RWPE2 (cell line): ENCODE measurements at regions not wholly inside any gene's neighbourhood (a gene's known extent, or its start where the extent isn't known, plus 50 kb on each side); places are given as distances from the start of the nearest gene placed in this dataset.

ENCODE experiments used
- ATAC-seq: fragments of 200-7000 bp; cut with Tn5 transposase; 3 replicates; pipeline ENCODE4 v1.9.1; 2021; ENCODE audit warnings: low read depth
- DNase-seq: peaks from one replicate; pipeline ENCODE4 v3.0.0-alpha.2; 2020; ENCODE audit warnings: low spot score
- H3K27ac ChIP-seq: fragments of 450-650 bp; 2 replicates; pipeline ENCODE4 v1.5.1; 2017; ENCODE audit warnings: mild to moderate bottlenecking; ENCODE audit not compliant: poor library complexity, severe bottlenecking
- H3K27me3 ChIP-seq: fragments of 250-450 bp; sonication (Bioruptor Pico); 2 replicates; pipeline ENCODE4 v1.5.1; 2021; ENCODE audit warnings: mild to moderate bottlenecking, moderate library complexity; ENCODE audit not compliant: insufficient read depth, poor library complexity, severe bottlenecking
- H3K36me3 ChIP-seq: fragments of 250-450 bp; sonication (Bioruptor Pico); 2 replicates; pipeline ENCODE4 v1.5.1; 2020; ENCODE audit warnings: low read depth, mild to moderate bottlenecking, moderate library complexity
- H3K4me1 ChIP-seq: fragments of 250-450 bp; sonication (Bioruptor Pico); 2 replicates; pipeline ENCODE4 v1.5.1; 2021; ENCODE audit warnings: mild to moderate bottlenecking, moderate library complexity; ENCODE audit not compliant: insufficient read depth, poor library complexity, severe bottlenecking
- H3K4me3 ChIP-seq: fragments of 250-450 bp; sonication (Bioruptor Pico); 2 replicates; pipeline ENCODE4 v1.5.1; 2021; ENCODE audit warnings: mild to moderate bottlenecking, moderate library complexity; ENCODE audit not compliant: severe bottlenecking
- H3K9me3 ChIP-seq: fragments of 250-450 bp; sonication (Bioruptor Pico); 2 replicates; pipeline ENCODE4 v1.5.1; 2021; ENCODE audit warnings: mild to moderate bottlenecking, moderate library complexity; ENCODE audit not compliant: severe bottlenecking
- TF ChIP-seq, protein P1 (sequence below): fragments of 450-650 bp; IDR thresholded peaks from one replicate; pipeline ENCODE4 v1.5.1; 2017; ENCODE audit warnings: mild to moderate bottlenecking, moderate library complexity; ENCODE audit not compliant: poor library complexity, severe bottlenecking

DNA sequence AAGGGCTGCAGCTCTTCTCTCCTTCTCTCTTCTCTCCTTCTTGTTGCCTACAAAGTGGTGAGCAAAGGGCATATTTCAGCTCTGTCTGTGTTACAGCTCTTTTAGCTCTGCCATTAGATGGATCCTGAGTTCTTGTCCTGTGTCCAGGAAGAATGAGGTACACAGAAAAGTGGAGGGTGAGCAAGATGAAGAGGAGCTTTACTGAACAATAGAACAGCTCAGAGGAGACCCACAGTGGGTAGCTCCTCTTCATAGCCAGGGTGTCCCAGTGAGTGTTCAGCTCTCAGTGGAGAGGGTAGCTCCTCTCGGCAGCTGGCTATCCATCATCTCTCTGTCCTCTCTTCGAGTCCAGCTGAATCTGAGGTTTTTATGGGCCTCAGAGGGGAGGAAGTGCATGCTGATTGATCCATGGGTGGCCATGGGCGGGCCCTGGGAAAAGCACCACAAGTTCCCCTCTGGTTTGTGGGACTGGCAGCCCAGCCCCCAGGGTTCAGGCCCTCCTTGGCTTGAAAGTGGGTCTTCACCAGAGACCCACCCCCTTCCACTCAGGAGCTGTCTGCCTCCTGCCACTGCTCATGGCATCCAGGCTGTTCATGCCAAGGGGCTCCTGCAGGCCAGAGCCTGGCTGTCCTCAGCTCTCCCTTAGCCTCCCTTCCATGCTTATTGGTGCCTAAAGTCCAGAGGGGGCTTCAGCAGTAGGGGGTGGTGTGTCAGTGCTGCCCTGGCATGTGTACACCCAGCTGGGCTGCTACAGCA is 109.1 kb upstream of the FAM180A start:
- Histone ChIP-seq H3K27ac (no peak overlapping the region), H3K4me1 (peaks cover 21% of the 10 kb centered on the region), H3K9me3 (no peaks in the 10 kb centered on the region), H3K4me3 (no peak overlapping the region), H3K27me3 (no peaks in the 10 kb centered on the region), H3K36me3 (no peaks in the 10 kb centered on the region)
- TF ChIP-seq, protein P1, sequence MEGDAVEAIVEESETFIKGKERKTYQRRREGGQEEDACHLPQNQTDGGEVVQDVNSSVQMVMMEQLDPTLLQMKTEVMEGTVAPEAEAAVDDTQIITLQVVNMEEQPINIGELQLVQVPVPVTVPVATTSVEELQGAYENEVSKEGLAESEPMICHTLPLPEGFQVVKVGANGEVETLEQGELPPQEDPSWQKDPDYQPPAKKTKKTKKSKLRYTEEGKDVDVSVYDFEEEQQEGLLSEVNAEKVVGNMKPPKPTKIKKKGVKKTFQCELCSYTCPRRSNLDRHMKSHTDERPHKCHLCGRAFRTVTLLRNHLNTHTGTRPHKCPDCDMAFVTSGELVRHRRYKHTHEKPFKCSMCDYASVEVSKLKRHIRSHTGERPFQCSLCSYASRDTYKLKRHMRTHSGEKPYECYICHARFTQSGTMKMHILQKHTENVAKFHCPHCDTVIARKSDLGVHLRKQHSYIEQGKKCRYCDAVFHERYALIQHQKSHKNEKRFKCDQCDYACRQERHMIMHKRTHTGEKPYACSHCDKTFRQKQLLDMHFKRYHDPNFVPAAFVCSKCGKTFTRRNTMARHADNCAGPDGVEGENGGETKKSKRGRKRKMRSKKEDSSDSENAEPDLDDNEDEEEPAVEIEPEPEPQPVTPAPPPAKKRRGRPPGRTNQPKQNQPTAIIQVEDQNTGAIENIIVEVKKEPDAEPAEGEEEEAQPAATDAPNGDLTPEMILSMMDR: no peak
- ATAC-seq (no peak), DNase-seq (no peak)

DNA sequence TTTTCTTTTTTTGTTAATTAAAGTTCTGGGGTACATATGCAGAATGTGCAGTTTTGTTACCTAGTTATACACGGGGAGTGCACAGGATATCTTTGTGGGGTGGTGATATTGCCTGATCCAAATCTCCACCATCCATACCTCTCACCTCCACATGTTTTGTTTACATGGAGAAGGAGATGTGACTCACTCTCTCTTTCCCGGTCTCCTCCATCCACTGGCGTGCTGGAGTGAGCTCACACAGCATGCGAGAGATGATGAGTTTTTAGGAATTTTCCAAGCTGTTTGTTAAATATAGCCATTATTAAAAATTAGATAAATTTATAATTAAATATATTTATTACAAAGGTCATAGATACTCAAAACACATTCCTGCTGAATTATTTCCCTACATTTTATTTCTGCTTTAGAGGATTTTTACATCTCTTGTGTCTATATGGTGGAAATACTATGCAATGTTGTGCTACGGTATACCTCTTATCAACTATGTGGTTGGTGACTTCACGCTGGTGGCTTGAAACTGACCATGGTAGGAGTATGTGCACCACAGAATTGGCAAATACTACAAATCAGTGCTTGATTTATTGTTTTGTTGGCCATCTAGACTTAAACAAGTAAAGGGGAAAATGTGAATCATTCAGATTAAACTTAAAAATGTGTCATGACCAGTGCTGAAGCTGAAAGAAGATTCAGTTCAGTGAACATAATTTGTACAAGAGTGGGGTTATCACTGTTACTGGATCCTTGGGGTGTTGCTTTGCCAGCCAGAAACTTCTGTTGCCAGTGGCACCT is 107.9 kb upstream of the FAM180A start:
- Histone ChIP-seq H3K9me3 (no peaks in the 10 kb centered on the region), H3K27me3 (no peaks in the 10 kb centered on the region), H3K36me3 (no peaks in the 10 kb centered on the region), H3K4me1 (peaks cover 21% of the 10 kb centered on the region), H3K27ac (peak overlapping the region; percentile 42), H3K4me3 (no peak overlapping the region)
- peak; percentile 67; the same call in 2 of the 3 replicates for ATAC-seq
- TF ChIP-seq, protein P1: no peak
- no peak for DNase-seq

DNA sequence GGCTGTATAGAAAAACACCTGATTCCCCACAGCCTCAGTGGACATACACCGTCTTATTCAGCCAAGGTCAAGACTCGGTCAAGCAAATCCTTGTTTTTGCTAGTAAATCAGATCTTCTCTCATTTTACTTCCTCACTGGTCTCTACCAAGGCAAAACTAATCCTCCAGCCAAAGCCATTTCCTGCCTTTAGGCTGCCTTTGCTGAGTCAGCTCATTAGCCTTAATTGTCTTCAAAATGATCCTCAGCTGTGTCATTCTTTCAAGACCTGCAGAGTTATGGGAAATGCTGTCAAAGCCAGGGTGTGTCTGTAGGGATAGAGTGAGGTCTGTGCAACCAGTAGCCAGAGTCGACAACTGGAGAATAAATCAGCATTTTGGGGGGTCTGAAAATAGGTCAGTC is 107.2 kb upstream of the FAM180A start:
- Histone ChIP-seq H3K27me3 (no peaks in the 10 kb centered on the region), H3K27ac (peak overlapping the region; percentile 42), H3K9me3 (no peaks in the 10 kb centered on the region), H3K4me3 (no peak overlapping the region), H3K36me3 (no peaks in the 10 kb centered on the region), H3K4me1 (peaks cover 21% of the 10 kb centered on the region)
- TF ChIP-seq, protein P1: no peak
- ATAC-seq (peak; percentile 58), DNase-seq (no peak)

DNA sequence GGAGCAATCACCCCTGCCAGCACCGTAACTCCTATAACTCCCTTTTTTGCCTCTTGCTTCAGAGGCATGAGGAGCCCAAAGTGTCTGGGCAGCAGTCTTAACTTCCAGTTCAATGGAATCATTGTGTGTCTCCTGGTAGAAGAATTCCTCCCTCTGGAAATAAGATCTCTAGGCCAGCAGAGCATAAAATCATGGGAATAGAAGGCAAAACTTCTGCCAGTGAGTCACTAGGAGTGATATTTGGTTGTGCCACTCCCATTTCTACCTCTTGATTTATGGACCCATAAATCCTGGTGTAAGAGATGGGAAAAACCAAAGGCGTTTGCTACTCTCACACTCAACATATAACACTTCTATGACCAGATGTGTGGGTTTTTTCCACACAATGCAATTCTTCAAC is 104.9 kb upstream of the FAM180A start:
- peak overlapping the region; percentile 43 for H3K27ac ChIP-seq
- peak; percentile 78 for ATAC-seq
- H3K9me3 ChIP-seq: no peaks in the 10 kb centered on the region
- DNase-seq: no peak
- no peaks in the 10 kb centered on the region for H3K36me3 ChIP-seq
- no peak overlapping the region for H3K4me3 ChIP-seq
- peaks cover 21% of the 10 kb centered on the region for H3K4me1 ChIP-seq
- TF ChIP-seq, protein P1: no peak
- no peaks in the 10 kb centered on the region for H3K27me3 ChIP-seq
